ENCODE measurements at regions not wholly inside any gene's neighbourhood (a gene's known extent, or its start where the extent isn't known, plus 50 kb on each side); places are given as distances from the start of the nearest gene placed in this dataset.

- DNase-seq (ENCODE audit: low read depth in 2 of 2): no peak
These were observed 2186.8 kb upstream of the CELF4 start for GRCh38 chr18:39752351-39752750.

- no peak for DNase-seq (ENCODE audit: low read depth in 2 of 2)
These were observed 2186.3 kb upstream of the CELF4 start for GRCh38 chr18:39751921-39752320.

- DNase-seq (ENCODE audit: low read depth in 2 of 2): no peak
These were observed 2185.6 kb upstream of the CELF4 start for GRCh38 chr18:39751161-39751560.

- DNase-seq (ENCODE audit: low read depth in 2 of 2): no peak
These were observed 2183.6 kb upstream of the CELF4 start for GRCh38 chr18:39749154-39749553.

GRCh38 chr18:39748727-39749126 is 2183.1 kb upstream of the CELF4 start:
- no peak for DNase-seq (ENCODE audit: low read depth in 2 of 2)

- DNase-seq (ENCODE audit: low read depth in 2 of 2): no peak
These were observed 2180.6 kb upstream of the CELF4 start for GRCh38 chr18:39746201-39746600.

- no peak for DNase-seq (ENCODE audit: low read depth in 2 of 2)
These were observed 2177.9 kb upstream of the CELF4 start for GRCh38 chr18:39743463-39743862.

GRCh38 chr18:39741755-39742466 is 2176.3 kb upstream of the CELF4 start:
- DNase-seq (ENCODE audit: low read depth in 2 of 2): no peak

GRCh38 chr18:39737869-39738268 is 2172.3 kb upstream of the CELF4 start:
- no peak for DNase-seq (ENCODE audit: low read depth in 2 of 2)

GRCh38 chr18:39732918-39733317 is 2167.3 kb upstream of the CELF4 start:
- no peak for DNase-seq (ENCODE audit: low read depth in 2 of 2)

- DNase-seq (ENCODE audit: low read depth in 2 of 2): no peak
These were observed 2165.0 kb upstream of the CELF4 start for GRCh38 chr18:39730606-39731005.

- no peak for DNase-seq (ENCODE audit: low read depth in 2 of 2)
These were observed 2159.1 kb upstream of the CELF4 start for GRCh38 chr18:39724652-39725051.

GRCh38 chr18:39721712-39722111 is 2156.1 kb upstream of the CELF4 start:
- DNase-seq (ENCODE audit: low read depth in 2 of 2): no peak

- DNase-seq (ENCODE audit: low read depth in 2 of 2): no peak
These were observed 2148.4 kb upstream of the CELF4 start for GRCh38 chr18:39713961-39714360.

- no peak for DNase-seq (ENCODE audit: low read depth in 2 of 2)
These were observed 2146.1 kb upstream of the CELF4 start for GRCh38 chr18:39711701-39712100.

GRCh38 chr18:39705362-39705761 is 2139.8 kb upstream of the CELF4 start:
- no peak for DNase-seq (ENCODE audit: low read depth in 2 of 2)

- DNase-seq (ENCODE audit: low read depth in 2 of 2): no peak
These were observed 2137.3 kb upstream of the CELF4 start for GRCh38 chr18:39702888-39703287.

GRCh38 chr18:39701839-39702238 is 2136.2 kb upstream of the CELF4 start:
- DNase-seq (ENCODE audit: low read depth in 2 of 2): no peak

GRCh38 chr18:39701055-39701783 is 2135.6 kb upstream of the CELF4 start:
- no peak for DNase-seq (ENCODE audit: low read depth in 2 of 2)

- DNase-seq (ENCODE audit: low read depth in 2 of 2): no peak
These were observed 2133.9 kb upstream of the CELF4 start for GRCh38 chr18:39699340-39699964.

- no peak for DNase-seq (ENCODE audit: low read depth in 2 of 2)
These were observed 2132.8 kb upstream of the CELF4 start for GRCh38 chr18:39698436-39698835.

- no peak for DNase-seq (ENCODE audit: low read depth in 2 of 2)
These were observed 2127.8 kb upstream of the CELF4 start for GRCh38 chr18:39693359-39693758.

All from stimulated activated CD4-positive, alpha-beta T cell treated with anti-CD3 and anti-CD28 coated beads, Interleukin-4, amount 100 ng/mL, for 48 hours (primary cell).